GM23248 (cell line): ENCODE measurements at regions not wholly inside any gene's neighbourhood (a gene's known extent, or its start where the extent isn't known, plus 50 kb on each side); places are given as distances from the start of the nearest gene placed in this dataset.

Experiments
- EZH2 ChIP-seq: fragments of 200-600 bp; sonication (generic); IDR thresholded peaks from 2 replicates; pipeline ENCODE4 v1.6.1; 2018; ENCODE audit warnings: antibody characterized with exemption, mild to moderate bottlenecking; ENCODE audit not compliant: insufficient read depth, poor library complexity, severe bottlenecking
- EZH2phosphoT487 ChIP-seq: fragments of 200-600 bp; sonication (generic); IDR thresholded peaks from 2 replicates; pipeline ENCODE4 v1.6.1; 2018; ENCODE audit warnings: antibody characterized with exemption, moderate library complexity, mild to moderate bottlenecking, low read depth; ENCODE audit not compliant: insufficient read depth

- TF ChIP-seq EZH2phosphoT487, result no peak
- TF ChIP-seq EZH2, result no peak
These were observed 226.2 kb upstream of the TENM3 start for GRCh38 chr4:182017038-182017437.
